ENCODE measurements at regions not wholly inside any gene's neighbourhood (a gene's known extent, or its start where the extent isn't known, plus 50 kb on each side); places are given as distances from the start of the nearest gene placed in this dataset.

DNA sequence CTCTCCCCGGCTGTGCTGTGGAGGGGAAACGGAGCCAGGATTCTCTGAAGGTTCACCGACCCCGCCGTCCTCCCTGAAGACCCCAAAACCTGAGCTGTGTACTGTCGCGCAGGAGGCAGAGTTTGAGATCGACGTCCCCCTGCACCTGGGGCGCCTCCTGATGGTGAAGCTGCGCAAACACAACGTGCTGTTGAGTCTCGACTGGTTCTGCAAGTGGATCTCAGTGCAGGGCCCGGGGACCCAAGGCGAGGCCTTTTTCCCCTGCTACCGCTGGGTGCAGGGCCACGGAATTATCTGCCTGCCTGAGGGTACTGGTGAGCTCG is 62.6 kb upstream of the TEKT1 start:
- TF ChIP-seq CTCF (conservative IDR thresholded peaks at IDR 0.05; ENCODE audit: low read depth, low read length): peak; percentile 77
- no peak for TF ChIP-seq EZH2 (IDR thresholded peaks at IDR 0.05; ENCODE audit: borderline replicate concordance, low read depth, low read length, poor library complexity, severe bottlenecking)
